Fibroblast of lung (primary cell): ENCODE measurements at regions not wholly inside any gene's neighbourhood (a gene's known extent, or its start where the extent isn't known, plus 50 kb on each side); places are given as distances from the start of the nearest gene placed in this dataset.

Source experiments
- EZH2 ChIP-seq: IDR thresholded peaks from 2 replicates; pipeline ENCODE4 v1.5.1; 2012; ENCODE audit warnings: low read length, control low read depth, mild to moderate bottlenecking; ENCODE audit errors: missing control alignments
- TF ChIP-seq, protein P1 (sequence below), 2 donors: IDR thresholded peaks in 1 of 2; conservative IDR thresholded peaks in 1 of 2; 1 replicate in 1 of 2; 2 replicates in 1 of 2; pipeline ENCODE4 v1.5.1; 2011 to 2012; ENCODE audit warnings: low read length in 2 of 2, control low read depth in 1 of 2, inconsistent platforms in 1 of 2, low read depth in 1 of 2, mild to moderate bottlenecking in 1 of 2

DNA sequence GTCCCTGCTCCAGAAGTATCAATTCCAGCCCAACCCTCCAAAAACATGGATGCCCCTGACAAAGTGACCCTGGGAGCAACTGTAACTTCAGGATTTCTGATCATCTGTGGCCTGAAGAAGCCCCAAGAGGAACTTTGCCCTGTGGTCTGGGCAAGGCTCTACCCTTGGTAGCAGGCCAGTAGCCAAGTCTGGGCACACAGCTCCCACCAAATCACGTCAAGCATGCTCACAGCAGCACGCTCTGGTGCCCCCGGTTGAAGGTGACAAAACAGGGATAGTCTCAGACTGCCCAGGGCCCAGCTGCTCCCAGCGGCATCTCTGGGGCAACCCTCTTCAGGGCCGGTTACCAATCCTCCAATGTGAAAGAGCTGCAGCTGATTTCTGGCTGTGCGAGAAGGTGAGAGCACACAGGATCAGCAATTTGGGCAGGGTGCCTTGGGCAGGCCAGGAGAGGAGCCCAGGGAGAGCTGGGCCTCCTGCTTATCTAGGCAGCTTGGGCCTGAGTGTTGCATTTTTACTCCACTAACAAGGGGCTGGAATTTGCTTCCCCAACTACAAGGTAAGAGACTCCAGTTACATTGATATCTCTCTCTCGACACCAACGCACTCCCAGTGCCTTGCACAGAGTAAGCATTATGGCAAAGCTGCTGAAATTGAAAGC, 418.1 kb downstream of the BCOR start:
- TF ChIP-seq, protein P1, sequence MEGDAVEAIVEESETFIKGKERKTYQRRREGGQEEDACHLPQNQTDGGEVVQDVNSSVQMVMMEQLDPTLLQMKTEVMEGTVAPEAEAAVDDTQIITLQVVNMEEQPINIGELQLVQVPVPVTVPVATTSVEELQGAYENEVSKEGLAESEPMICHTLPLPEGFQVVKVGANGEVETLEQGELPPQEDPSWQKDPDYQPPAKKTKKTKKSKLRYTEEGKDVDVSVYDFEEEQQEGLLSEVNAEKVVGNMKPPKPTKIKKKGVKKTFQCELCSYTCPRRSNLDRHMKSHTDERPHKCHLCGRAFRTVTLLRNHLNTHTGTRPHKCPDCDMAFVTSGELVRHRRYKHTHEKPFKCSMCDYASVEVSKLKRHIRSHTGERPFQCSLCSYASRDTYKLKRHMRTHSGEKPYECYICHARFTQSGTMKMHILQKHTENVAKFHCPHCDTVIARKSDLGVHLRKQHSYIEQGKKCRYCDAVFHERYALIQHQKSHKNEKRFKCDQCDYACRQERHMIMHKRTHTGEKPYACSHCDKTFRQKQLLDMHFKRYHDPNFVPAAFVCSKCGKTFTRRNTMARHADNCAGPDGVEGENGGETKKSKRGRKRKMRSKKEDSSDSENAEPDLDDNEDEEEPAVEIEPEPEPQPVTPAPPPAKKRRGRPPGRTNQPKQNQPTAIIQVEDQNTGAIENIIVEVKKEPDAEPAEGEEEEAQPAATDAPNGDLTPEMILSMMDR (conservative IDR thresholded peaks at IDR 0.05 in 1 of 2, IDR thresholded peaks at IDR 0.05 in 1 of 2; ENCODE audit: low read depth in 1 of 2, low read length in 2 of 2), result no peak
- no peak for TF ChIP-seq EZH2
